ENCODE measurements at regions not wholly inside any gene's neighbourhood (a gene's known extent, or its start where the extent isn't known, plus 50 kb on each side); places are given as distances from the start of the nearest gene placed in this dataset.
A peak's percentile ranks its signal among the peaks of the same experiment; 100 is the strongest.

GRCh38 chr21:16597753-16598152 lies 868.0 kb downstream of the USP25 start:
- no peak for DNase-seq

- DNase-seq: peak; percentile 82
Observed at GRCh38 chr21:16605597-16605996, 875.8 kb downstream of the USP25 start.

GRCh38 chr21:16606271-16606670 lies 876.5 kb downstream of the USP25 start:
- DNase-seq: no peak

GRCh38 chr21:16608209-16608830 lies 878.5 kb downstream of the USP25 start:
- no peak for DNase-seq

GRCh38 chr21:16619281-16619680 lies 889.5 kb downstream of the USP25 start:
- no peak for DNase-seq

- DNase-seq: no peak
Observed at GRCh38 chr21:16620786-16621320, 891.1 kb downstream of the USP25 start.

- peak; percentile 91 for DNase-seq
Observed at GRCh38 chr21:16624479-16625118, 888.2 kb upstream of the CXADR start.

GRCh38 chr21:16625491-16625890 lies 887.4 kb upstream of the CXADR start:
- DNase-seq: no peak

GRCh38 chr21:16633831-16634459 lies 878.9 kb upstream of the CXADR start:
- DNase-seq: no peak

GRCh38 chr21:16634515-16634914 lies 878.3 kb upstream of the CXADR start:
- peak; percentile 78 for DNase-seq

- no peak for DNase-seq
Observed at GRCh38 chr21:16640297-16641027, 872.4 kb upstream of the CXADR start.

GRCh38 chr21:16642353-16642752 lies 870.5 kb upstream of the CXADR start:
- DNase-seq: no peak

- DNase-seq: no peak
Observed at GRCh38 chr21:16644685-16645084, 868.2 kb upstream of the CXADR start.

GRCh38 chr21:16650714-16651366 lies 862.0 kb upstream of the CXADR start:
- DNase-seq: no peak

- DNase-seq: no peak
Observed at GRCh38 chr21:16651956-16652355, 860.9 kb upstream of the CXADR start.

GRCh38 chr21:16663436-16663835 lies 849.4 kb upstream of the CXADR start:
- DNase-seq: no peak

GRCh38 chr21:16667395-16667794 lies 845.4 kb upstream of the CXADR start:
- DNase-seq: no peak

GRCh38 chr21:16674949-16675348 lies 837.9 kb upstream of the CXADR start:
- no peak for DNase-seq

- DNase-seq: no peak
Observed at GRCh38 chr21:16676391-16676790, 836.5 kb upstream of the CXADR start.

GRCh38 chr21:16678429-16679160 lies 834.2 kb upstream of the CXADR start:
- no peak for DNase-seq

GRCh38 chr21:16695074-16695473 lies 817.8 kb upstream of the CXADR start:
- no peak for DNase-seq

- no peak for DNase-seq
Observed at GRCh38 chr21:16707274-16707673, 805.6 kb upstream of the CXADR start.

Measured in NCI-H526 treated with DMSO at 0.1 percent for 48 hours (cell line).